Keratinocyte (primary cell): ENCODE measurements at regions not wholly inside any gene's neighbourhood (a gene's known extent, or its start where the extent isn't known, plus 50 kb on each side); places are given as distances from the start of the nearest gene placed in this dataset.

Experiments used
- EZH2 ChIP-seq: IDR thresholded peaks from one replicate; pipeline ENCODE4 v1.6.1; 2012; ENCODE audit warnings: inconsistent platforms, mild to moderate bottlenecking, low read length, moderate library complexity
- TF ChIP-seq, protein P1 (sequence below), 3 experiments: IDR thresholded peaks in 1 of 3; conservative IDR thresholded peaks in 1 of 3; optimal IDR thresholded peaks in 1 of 3; 2 replicates in 2 of 3; 3 replicates in 1 of 3; pipeline versions ENCODE3 to v1.5.1; 2011; ENCODE audit warnings: low read length in 3 of 3, mild to moderate bottlenecking in 3 of 3, moderate library complexity in 2 of 3, control low read depth in 1 of 3, inconsistent platforms in 1 of 3; ENCODE audit not compliant: insufficient read depth in 2 of 3; ENCODE audit errors: extremely low read depth in 1 of 3

DNA sequence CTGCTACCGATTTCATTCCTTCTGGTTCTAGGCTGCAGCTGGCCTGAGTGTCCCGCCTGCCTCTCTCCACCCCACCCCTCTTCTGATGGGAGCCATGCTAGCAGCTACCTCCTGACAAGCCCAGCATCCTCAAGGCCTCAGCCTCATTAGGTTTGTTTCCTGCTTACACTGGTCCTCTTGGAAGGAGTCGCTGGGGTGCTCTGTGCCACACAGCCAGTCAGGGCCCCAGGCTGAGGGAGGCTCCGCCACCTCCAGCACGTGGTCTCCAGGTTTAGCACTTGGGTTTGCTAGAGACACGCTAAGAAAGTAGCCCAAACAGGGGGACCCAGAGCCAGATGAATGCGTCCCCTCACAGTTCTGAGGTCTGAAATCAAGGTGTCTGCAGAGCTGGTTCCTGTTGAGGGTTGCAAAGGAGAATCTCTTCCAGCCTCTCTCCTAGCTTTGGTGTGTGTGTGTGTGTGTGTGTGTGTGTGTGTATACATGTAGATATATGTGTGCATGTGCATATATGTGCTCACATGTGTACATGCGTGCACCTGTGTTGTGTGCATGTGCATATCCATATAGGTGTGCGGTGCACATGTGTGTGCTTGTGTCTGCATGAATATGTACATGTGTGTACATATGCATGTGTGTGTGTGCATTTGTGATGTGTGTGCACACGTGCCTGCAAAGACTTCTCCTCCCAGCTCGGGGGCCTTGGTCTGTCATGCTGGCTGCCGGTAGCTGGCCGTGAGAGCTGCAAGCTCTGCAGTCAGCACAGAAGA lies 301.1 kb upstream of the AJAP1 start:
- TF ChIP-seq, protein P1, sequence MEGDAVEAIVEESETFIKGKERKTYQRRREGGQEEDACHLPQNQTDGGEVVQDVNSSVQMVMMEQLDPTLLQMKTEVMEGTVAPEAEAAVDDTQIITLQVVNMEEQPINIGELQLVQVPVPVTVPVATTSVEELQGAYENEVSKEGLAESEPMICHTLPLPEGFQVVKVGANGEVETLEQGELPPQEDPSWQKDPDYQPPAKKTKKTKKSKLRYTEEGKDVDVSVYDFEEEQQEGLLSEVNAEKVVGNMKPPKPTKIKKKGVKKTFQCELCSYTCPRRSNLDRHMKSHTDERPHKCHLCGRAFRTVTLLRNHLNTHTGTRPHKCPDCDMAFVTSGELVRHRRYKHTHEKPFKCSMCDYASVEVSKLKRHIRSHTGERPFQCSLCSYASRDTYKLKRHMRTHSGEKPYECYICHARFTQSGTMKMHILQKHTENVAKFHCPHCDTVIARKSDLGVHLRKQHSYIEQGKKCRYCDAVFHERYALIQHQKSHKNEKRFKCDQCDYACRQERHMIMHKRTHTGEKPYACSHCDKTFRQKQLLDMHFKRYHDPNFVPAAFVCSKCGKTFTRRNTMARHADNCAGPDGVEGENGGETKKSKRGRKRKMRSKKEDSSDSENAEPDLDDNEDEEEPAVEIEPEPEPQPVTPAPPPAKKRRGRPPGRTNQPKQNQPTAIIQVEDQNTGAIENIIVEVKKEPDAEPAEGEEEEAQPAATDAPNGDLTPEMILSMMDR (optimal IDR thresholded peaks at IDR 0.05 in 1 of 3, IDR thresholded peaks at IDR 0.05 in 1 of 3, conservative IDR thresholded peaks at IDR 0.05 in 1 of 3; ENCODE audit: extremely low read depth in 1 of 3, insufficient read depth in 2 of 3, low read length in 3 of 3): no peak
- TF ChIP-seq EZH2: no peak
